Kidney (tissue), 13 donors: ENCODE measurements at regions not wholly inside any gene's neighbourhood (a gene's known extent, or its start where the extent isn't known, plus 50 kb on each side); places are given as distances from the start of the nearest gene placed in this dataset.

ENCODE experiments used
- DNase-seq, 5 donors: peaks; one replicate each; pipeline ENCODE4 v3.0.0-alpha.2; 2013 to 2020
- FAIRE-seq: peaks from 2 replicates; lab custom pipeline; 2012; peaks lifted over from hg19 to GRCh38; lab: Jason Lieb, UNC
- H3K27ac ChIP-seq, 2 donors: one replicate each; pipeline ENCODE4 v1.7.0; 2013; ENCODE audit warnings: low read depth in 2 of 2, low read length in 2 of 2, inconsistent platforms in 1 of 2
- H3K27me3 ChIP-seq: one replicate; pipeline ENCODE4 v1.7.1; 2013; ENCODE audit warnings: low read length, inconsistent platforms; ENCODE audit not compliant: control insufficient read depth, insufficient read depth
- H3K36me3 ChIP-seq, 3 donors: one replicate each; pipeline versions ENCODE4 v1.7.0 to v1.7.1; 2013; ENCODE audit warnings: low read length in 3 of 3, control low read depth in 1 of 3, inconsistent platforms in 1 of 3; ENCODE audit not compliant: insufficient read depth in 3 of 3, control insufficient read depth in 2 of 3
- H3K4me1 ChIP-seq, 3 donors: one replicate each; pipeline versions ENCODE4 v1.7.0 to v1.7.1; 2013; ENCODE audit warnings: low read length in 3 of 3, inconsistent platforms in 1 of 3, low read depth in 1 of 3; ENCODE audit not compliant: control insufficient read depth in 2 of 3, insufficient read depth in 2 of 3
- H3K4me3 ChIP-seq, 3 donors: one replicate each; pipeline versions ENCODE4 v1.7.0 to v1.8.1; 2013; ENCODE audit warnings: low read length in 3 of 3, control low read depth in 1 of 3, inconsistent platforms in 1 of 3
- H3K9ac ChIP-seq, 3 donors: one replicate each; pipeline versions ENCODE4 v1.7.0 to v1.7.1; 2013; ENCODE audit warnings: low read length in 3 of 3, control low read depth in 1 of 3, inconsistent platforms in 1 of 3
- H3K9me3 ChIP-seq, 3 donors: one replicate each; pipeline versions ENCODE4 v1.7.0 to v1.7.1; 2013; ENCODE audit warnings: low read length in 3 of 3, control low read depth in 1 of 3, inconsistent platforms in 1 of 3; ENCODE audit not compliant: control insufficient read depth in 2 of 3, insufficient read depth in 1 of 3
- intact Hi-C: fragments of 100-400 bp; cut with DNase I; formaldehyde crosslinking; loops from one replicate; pipeline ENCODE4 v1.11.1; 2022
- TF ChIP-seq, protein P1 (sequence below): IDR thresholded peaks from 3 replicates; pipeline ENCODE4 v1.5.1; 2012; ENCODE audit warnings: mild to moderate bottlenecking, moderate library complexity, borderline replicate concordance; ENCODE audit not compliant: insufficient read depth; ENCODE audit errors: extremely low read depth
- donor health status: control.
- donor health status: control.
- donor health status: control.
- donor health status: control.
- donor health status: control.
- donor health status: DM: yes; HTN: yes; CAD: no.
- donor health status: Normal renal cell carcinoma (clear cell type).

DNA sequence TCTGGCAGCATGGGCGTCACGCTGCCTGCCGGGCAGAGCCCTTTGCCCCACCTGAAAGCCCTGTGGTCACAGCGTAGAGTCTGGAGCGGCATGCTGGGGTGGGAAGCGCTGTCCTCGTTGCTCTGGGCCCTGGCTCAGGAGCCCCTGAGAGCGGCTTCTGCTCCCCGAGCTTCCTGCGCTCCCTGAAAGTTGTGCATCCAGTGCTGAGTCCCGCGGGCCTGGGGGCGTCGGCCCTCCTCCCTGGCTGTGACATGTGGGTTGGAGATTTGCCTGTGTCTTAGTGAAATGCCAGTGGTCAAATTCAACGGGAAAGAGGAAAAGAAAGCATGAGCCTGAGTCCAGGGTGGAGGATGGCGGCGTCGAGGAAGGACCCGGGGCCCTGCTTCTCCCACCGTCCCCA, 1208.0 kb downstream of the BRD1 start:
- Histone ChIP-seq H3K9me3 (no peaks in the 10 kb centered on the region), H3K27ac (no peak overlapping the region), H3K27me3 (no peaks in the 10 kb centered on the region), H3K4me3 (no peak overlapping the region), H3K36me3 (no peaks in the 10 kb centered on the region), H3K4me1 (no peaks in the 10 kb centered on the region), H3K9ac (no peak overlapping the region)
- DNase-seq (no peak), FAIRE-seq (no peak)
- intact Hi-C loops = no loop called here
- TF ChIP-seq, protein P1, sequence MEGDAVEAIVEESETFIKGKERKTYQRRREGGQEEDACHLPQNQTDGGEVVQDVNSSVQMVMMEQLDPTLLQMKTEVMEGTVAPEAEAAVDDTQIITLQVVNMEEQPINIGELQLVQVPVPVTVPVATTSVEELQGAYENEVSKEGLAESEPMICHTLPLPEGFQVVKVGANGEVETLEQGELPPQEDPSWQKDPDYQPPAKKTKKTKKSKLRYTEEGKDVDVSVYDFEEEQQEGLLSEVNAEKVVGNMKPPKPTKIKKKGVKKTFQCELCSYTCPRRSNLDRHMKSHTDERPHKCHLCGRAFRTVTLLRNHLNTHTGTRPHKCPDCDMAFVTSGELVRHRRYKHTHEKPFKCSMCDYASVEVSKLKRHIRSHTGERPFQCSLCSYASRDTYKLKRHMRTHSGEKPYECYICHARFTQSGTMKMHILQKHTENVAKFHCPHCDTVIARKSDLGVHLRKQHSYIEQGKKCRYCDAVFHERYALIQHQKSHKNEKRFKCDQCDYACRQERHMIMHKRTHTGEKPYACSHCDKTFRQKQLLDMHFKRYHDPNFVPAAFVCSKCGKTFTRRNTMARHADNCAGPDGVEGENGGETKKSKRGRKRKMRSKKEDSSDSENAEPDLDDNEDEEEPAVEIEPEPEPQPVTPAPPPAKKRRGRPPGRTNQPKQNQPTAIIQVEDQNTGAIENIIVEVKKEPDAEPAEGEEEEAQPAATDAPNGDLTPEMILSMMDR = no peak

DNA sequence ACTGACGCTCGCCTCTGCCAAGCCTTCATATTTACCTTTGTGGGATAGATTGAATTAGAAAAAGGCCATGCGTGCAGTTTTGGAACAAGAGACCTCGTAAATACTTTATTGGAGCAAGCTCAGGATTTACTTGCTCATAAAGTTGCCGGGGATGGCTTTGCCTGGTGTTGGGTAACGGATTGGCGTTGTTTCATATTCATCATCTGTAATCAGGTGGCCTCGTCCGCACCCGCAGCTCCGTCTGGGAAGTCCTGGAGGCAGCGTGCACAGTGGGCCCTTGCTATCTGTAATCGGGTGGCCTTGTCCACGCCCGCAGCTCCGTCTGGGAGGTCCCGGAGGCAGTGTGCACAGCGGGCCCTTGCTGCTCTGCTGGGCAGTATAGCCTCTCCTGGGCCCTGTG, 1209.3 kb downstream of the BRD1 start:
- Histone ChIP-seq H3K9ac (no peak overlapping the region), H3K36me3 (no peaks in the 10 kb centered on the region), H3K4me3 (no peak overlapping the region), H3K27me3 (no peaks in the 10 kb centered on the region), H3K9me3 (no peaks in the 10 kb centered on the region), H3K4me1 (no peaks in the 10 kb centered on the region), H3K27ac (no peak overlapping the region)
- FAIRE-seq (no peak), DNase-seq (no peak)
- intact Hi-C loops = no loop called here
- TF ChIP-seq, protein P1 = no peak

DNA sequence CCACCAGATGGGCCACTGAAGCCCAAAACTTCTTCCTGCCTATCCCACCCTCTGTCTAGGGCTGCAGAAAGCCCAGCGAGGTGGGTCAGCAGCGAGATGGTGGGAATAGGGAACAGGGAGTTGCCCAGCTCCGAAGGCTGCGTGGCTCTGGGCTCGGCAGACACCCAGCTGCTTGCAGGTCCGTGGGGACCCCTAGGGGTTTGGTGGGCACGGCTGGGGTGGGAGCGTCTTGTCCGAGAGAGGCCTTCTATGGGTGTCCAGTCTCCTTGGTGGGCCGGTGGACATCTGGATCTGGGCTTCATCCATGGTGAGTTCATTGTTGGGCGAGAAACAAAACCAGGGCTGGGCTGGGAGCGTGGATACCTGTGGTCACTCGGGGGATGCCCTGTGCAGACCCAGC, 1211.0 kb downstream of the BRD1 start:
- DNase-seq = no peak
- no peaks in the 10 kb centered on the region for H3K36me3 ChIP-seq

More for the DNA sequence above, 1211.0 kb downstream of the BRD1 start:
- FAIRE-seq = no peak
- Histone ChIP-seq H3K27ac (no peak overlapping the region), H3K9me3 (no peaks in the 10 kb centered on the region), H3K4me3 (no peak overlapping the region), H3K9ac (no peak overlapping the region), H3K4me1 (no peaks in the 10 kb centered on the region), H3K27me3 (no peaks in the 10 kb centered on the region)
- intact Hi-C loops = no loop called here
- TF ChIP-seq, protein P1 = no peak
